ENCODE measurements at regions not wholly inside any gene's neighbourhood (a gene's known extent, or its start where the extent isn't known, plus 50 kb on each side); places are given as distances from the start of the nearest gene placed in this dataset.

DNA sequence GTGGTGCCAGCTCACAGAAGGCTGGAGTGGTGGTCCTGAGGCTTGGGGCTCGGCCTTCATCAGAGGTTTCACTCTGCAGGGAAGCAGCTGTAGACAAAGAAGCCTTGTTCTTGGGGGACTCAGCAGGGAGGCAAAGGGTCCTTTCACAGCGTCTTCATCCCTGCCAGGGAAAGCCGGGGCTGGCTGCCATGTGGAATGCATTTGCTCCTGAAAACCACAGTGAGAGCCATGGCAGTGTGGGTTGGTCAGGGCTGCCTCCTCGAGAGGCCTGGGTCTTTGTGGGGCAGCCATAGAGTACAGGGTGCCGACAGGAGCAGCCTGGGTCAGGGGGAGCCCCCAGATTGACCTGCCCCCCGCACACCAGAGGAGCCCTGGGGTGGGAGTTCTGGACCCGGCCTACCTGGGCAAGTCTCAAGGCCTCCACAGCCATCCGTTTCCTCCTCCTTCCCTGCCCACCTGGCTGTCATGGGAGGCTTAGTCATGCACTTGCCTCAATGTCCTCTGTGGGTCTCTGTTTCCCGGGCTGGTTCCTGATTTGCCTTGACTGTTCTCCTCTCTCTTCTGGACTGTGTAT, 144.0 kb downstream of the CDC5L start:
- no peak for DNase-seq (ENCODE audit: low read depth in 4 of 4, low spot score in 1 of 4)

DNA sequence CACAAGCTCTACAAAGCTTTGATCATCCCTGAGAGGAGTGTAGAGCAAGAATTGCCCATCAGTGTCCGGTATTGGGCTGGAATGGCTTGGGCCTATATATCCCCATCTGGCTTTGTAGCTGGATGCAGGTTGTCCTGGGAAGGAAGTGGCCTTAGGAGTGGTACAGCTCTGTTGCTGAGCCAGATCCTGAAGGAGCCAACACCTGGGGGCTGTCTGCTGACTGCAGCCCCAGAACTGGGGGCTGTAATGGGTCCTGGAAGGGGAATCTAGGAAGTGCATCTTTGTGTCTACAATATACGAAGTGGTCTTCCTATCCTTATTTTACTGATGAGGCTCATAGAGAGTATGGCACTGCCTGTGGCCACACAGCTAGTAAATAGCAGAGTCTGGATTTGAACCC, 145.9 kb downstream of the CDC5L start:
- no peak for DNase-seq (ENCODE audit: low read depth in 4 of 4, low spot score in 1 of 4)

DNA sequence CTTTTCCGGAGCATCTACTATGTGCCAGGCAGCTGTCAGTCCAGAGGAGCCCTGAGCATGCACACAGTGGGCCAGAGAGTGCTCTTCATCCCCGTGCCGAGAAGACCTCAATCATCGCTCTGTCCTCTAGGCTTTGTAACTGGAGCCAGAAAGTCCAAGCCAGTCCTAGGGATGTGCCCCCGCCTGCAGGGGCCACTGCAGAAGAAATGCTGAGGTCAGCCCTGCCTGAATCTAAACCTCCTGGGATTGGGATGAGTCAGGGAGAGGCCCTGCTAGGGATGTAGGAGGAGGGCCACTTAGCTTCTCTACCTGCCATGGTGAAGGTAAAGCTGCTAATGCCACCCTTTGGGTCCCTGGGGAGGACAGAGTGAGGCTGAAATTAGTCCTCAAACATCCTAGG, 146.8 kb downstream of the CDC5L start:
- no peak for DNase-seq (ENCODE audit: low read depth in 4 of 4, low spot score in 1 of 4)

DNA sequence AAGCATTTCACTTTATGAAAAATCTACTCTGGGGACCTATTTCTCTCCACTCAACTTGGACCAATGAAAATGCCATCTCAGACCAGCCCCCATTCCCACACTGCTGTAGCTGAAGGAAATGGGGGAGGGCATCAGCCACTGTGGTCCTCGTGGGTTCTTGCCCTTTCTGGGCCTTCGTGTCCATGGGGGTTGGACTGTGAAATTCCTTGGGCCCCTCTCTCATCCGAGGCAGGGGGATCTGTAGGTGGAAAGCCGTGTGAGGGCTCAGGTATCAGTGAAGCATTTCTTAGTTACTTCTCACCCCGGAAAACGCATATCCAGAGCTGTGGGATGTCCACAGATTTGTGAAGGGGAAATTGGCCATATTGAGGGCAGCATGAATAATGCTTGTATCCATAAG, 147.9 kb downstream of the CDC5L start:
- DNase-seq (ENCODE audit: low read depth in 4 of 4, low spot score in 1 of 4) = no peak

DNA sequence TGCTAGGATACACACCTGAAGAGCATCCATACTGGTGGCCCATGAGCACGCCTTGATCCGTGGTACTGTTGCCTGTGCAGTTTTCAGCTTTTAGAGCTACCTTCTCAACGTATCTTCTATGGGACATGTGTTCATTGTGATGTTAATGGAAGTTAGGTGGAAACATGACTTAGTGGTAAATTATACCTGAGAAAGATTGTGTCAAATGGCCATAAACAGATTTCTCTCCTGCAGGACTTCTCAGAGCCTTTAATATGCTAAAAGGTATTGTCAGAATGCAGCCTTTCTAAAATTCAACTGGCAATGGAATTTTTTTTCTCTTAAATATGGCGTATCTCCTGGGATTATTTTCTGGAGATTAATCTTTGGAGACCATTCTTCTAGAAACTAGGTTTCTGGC, 148.5 kb downstream of the CDC5L start:
- DNase-seq (ENCODE audit: low read depth in 4 of 4, low spot score in 1 of 4) = no peak

DNA sequence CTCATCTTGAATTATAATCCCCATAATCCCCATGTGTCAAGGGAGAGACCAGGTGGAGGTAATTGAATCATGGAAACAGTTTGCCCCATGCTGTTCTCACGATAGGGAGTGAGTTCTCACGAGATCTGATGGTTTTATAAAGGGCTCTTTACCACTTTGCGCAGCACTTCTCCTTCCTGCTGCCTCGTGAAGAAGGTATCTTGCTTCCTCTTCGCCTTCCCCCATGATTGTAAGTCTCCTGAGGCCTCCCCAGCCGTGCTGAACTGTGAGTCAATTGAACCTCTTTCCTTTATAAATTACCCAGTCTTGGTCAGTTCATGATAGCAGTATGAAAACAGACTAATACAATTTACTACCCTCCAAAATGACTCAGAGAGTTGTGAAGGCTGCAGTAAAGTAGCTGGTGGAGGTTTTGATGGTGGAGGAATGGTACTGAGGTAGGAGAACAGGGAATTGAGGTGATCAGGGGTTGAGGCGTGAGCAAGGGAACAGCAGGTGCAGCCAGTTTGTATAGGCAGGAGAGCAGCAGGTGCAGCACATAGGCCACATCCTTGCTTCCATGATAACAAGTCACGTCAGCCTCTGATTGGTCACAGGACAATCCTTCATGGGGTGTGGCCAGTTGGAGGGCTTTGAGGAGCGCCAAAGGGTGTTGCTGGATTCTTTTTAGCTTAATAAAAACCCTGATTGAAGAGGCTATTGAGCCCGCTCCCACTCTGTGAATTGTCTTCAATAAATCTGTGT, 150.0 kb downstream of the CDC5L start:
- DNase-seq (ENCODE audit: low read depth in 4 of 4, low spot score in 1 of 4) = no peak

DNA sequence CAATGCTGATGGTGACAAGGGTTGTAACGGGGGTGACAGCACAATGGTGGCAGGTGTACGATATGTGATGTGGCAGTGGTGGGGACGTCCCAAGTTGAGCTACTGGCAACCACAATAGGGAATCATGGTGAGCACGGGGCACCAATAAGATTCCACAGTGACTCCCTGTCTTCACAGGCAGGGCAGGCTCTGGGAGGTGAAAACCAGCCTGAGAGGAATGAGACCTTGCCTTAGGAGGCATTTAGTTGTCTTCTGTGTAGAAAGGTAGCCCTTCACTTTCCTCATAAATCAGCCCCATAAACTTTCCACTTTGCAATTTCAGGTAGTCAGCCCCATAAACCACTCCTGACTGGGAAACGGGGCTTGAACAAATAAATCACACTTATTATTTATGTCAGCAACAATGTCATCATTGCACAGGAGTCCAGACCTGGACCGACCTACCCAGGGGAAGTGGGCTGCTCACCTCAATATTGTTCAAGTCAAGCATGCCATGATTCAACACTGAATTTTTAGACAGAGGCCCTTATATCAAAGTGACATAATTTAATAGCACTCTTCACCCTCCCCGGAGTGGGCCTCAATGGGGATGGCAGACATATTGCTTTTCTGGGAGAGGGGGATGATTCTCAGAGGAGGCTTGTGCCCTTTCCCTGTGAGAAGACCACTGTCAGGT, 150.8 kb downstream of the CDC5L start:
- no peak for DNase-seq (ENCODE audit: low read depth in 4 of 4, low spot score in 1 of 4)

DNA sequence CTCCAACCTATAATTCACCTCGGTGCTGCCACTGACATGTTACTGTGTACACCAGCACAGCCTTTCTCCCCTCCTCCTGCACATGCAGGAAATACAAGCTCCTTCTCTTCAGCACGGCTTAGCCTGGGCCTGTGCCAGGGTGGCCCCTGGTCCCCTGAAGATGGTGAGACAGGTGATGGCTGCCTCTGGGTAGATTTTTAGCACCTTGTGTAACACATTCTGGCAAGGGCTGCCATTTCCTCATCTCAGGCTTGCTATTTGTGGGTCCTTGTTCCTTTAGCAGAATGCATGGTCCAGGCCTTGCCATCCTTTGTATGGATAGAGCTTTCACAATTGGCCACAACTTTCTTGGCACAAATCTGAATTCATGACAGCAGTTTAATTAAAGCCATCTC, 151.3 kb downstream of the CDC5L start:
- DNase-seq (ENCODE audit: low read depth in 4 of 4, low spot score in 1 of 4) = no peak

DNA sequence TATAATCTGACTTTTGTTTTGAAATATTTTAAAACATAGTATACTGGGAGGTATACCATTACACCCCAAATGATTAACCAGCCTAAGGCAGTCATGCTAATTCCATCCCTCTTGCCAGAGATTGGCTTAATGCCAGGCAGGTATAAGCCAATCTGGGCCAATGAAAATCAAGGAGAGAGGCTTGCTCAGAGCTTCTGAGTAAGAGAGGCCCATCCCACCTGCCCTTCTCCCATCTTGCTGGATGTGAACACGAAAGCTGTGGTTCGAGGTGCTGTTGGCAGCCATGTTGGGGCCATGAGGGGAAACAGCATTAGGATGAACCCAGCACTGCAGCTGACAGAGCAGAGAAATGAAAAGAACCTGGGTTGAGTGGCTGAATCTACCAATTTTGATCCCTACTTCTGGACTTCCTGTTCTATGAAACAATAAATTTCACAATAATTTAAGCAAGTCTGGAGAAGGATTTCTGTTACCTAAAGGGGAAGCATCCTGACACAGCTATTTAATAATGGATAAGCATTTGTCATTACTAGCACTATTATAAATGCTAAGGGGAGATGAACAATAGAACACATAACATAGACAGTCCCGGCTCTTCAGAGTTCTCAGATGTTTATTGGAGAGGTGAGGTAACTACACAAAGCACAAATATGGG, 152.3 kb downstream of the CDC5L start:
- DNase-seq (ENCODE audit: low read depth in 4 of 4, low spot score in 1 of 4) = no peak

DNA sequence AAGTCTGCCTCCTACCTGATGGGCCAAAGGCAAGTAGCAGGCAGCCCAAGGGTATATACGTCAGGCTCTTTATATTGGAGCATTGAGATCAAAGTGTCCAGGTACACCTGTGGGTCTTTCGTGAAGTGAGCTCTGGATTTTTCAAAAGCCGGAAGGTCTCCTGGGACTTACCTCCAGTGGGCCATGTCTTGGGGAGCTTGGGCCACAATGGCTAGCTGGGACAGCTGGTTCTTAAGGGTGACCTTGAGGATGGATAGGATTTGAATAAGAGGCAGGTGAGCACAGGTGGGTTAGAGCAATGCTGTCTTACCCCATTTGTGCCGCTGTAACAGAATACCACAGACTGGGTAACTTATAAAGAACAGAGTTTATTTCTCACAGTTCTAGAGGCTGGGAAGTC, 153.4 kb downstream of the CDC5L start:
- no peak for DNase-seq (ENCODE audit: low read depth in 4 of 4, low spot score in 1 of 4)

DNA sequence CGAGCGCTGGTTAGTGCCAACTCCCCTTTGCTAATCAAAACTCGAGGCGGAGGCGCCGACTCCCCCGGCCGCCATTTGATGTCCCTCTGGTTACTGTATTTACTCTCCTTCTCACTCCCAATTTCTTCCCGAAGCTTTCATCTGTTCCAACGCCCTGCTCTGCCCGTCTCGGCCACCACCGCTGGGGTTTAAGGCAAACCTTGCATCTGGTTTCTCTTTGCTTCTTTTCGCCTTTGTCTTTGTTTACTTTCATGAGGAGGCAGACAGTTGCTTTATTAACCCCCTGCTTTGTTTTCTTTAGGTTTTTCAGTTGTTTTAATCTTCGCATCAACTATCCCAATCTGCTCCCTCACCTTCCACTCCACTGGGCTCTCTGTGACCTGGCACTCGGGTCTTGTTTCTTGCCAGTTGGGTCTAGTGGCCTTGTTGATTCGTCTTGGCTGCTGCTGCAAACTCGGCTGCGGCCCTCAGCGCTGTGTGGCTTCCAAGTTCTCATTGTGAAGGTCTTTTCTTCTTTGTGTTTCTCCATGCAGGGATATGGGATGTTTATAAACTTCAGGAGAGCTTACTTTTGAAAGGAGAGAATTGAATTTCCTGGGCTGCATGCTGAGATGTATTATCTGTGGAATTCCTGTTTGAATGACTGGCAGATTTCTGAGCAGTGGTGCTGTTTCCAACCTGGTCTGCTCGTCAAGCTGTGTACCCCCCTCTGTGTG, 155.1 kb downstream of the CDC5L start:
- no peak for DNase-seq (ENCODE audit: low read depth in 4 of 4, low spot score in 1 of 4)

DNA sequence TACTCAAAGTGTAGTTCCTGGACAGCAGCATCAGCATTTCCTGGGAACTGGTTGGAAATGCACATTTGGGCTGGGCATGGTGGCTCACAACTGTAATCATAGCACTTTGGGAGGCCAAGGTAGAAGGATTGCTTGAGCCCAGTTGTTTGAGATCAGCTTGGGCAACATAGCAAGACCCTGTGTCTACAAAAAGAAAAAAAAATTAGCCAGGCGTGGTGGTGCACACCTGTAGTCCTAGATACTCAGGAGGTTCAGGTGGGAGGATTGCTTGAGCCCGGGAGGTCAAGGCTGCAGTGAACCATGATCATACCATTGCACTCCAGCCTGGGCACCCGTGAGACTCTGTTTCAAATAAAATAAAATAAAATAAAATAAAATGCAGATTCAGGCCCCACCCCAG, 156.2 kb downstream of the CDC5L start:
- no peak for DNase-seq (ENCODE audit: low read depth in 4 of 4, low spot score in 1 of 4)

DNA sequence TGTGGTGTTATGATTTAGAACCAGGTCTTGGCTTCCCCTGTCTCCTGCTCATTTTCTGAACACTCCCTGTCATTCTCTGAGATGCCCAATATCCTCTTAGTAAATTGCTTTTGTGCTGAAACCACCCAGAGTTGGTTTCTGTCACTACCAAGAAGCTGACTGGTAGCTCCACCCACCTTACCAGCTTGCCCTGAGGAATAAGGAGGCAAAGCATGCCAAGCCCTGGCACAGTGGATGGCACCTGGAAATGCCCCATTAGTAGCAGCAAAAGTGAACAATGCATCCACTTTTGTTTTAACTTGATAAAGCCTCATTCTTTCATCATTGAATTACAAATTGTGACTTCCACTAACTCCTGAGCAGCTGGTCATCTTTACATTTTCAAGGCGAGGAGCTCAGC, 157.7 kb downstream of the CDC5L start:
- no peak for DNase-seq (ENCODE audit: low read depth in 4 of 4, low spot score in 1 of 4)

DNA sequence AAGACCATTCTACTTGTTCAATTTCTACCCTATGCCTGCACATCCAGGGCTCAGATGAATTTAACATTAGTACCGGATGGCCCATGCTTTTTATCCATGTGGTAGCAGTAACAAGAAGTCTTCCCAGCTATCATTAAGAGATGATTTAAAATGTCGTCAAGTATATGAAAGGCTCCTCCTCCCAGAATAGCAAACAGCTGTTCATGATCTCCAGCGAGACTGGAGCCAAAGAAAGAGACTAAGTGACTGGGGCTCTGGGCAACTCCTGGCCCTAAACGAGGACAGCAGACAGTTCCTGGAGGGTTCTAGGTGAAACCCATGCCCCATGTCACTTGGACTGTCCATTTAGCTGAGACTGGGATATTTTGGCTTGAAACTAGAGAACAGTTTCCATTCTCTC, 160.8 kb downstream of the CDC5L start:
- no peak for DNase-seq (ENCODE audit: low read depth in 4 of 4, low spot score in 1 of 4)

DNA sequence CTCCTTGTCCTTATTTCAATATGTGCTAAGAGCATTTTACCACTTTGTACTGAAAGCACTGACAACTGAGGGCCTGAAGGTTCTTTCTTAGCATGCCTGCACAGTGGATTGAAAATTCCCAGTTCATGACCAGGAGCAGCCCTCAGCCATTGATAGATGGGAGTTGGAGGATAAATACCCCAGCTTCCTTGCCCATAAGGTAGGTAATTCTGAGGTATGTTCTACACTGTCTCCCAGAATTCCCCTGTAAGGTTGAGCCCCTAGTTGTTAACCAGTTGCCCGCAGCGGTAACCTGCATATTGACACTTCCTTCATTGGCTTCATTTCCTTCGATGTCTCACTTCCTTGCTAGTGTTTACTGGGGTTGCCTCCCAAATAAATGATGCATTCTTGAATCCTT, 162.0 kb downstream of the CDC5L start:
- no peak for DNase-seq (ENCODE audit: low read depth in 4 of 4, low spot score in 1 of 4)

DNA sequence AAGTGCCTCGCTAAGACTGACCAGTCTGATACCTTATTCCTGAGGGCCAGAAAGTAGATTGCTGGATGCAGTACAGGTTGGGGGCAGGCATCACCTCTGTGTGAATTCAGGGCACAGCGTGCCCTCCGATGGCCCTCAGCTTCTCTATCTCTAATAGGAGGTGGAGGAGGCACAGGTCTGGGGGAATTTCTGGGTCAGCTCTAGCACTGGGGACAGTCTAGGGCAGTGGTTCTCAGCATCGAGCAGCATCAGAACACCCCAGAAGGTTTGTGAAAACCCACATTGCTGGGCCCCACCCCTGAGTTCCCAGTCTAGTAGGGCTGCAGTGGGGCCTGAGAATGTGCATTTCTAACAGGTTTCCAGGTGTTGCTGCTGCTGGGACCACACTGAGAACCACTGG, 166.7 kb downstream of the CDC5L start:
- DNase-seq (ENCODE audit: low read depth in 4 of 4, low spot score in 1 of 4) = no peak

DNA sequence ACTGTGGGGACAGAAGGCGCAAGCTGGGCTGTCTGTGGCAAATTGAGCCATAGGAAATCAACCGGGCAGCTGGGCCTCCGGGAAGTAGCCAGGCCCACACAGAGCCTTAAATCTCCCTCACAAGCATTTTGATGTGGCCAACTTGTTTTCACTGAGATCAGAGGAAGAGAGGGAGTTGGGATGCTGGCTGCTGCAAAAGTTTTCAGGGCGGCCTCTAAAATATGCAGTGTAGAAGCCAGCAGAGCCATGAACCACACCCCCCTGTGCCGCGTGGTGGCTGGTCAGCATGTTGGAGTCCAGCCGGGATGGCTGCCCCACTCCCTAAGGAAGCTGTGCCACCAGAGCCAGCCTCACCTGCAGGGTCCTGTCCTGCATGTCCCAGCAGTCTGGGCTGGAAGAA, 167.4 kb downstream of the CDC5L start:
- no peak for DNase-seq (ENCODE audit: low read depth in 4 of 4, low spot score in 1 of 4)

DNA sequence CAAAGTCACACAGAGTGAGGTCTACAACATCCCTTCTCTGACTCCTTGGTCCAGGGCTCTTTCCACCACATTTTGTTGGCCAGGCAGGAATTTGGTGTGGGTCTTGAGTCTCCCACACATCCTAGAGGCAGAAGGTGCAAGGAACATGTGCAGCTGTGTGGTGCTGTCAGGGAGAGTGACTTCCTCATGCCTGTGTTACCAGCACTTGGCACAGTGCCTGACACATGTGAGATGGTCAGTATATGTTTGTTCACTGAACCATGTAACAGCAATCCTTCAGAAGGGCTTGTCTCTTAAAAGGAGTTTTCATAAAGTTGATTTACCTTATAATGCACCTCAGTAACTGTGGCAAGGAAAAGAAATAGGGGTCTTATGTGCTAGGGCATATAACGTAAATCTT, 168.5 kb downstream of the CDC5L start:
- no peak for DNase-seq (ENCODE audit: low read depth in 4 of 4, low spot score in 1 of 4)

DNA sequence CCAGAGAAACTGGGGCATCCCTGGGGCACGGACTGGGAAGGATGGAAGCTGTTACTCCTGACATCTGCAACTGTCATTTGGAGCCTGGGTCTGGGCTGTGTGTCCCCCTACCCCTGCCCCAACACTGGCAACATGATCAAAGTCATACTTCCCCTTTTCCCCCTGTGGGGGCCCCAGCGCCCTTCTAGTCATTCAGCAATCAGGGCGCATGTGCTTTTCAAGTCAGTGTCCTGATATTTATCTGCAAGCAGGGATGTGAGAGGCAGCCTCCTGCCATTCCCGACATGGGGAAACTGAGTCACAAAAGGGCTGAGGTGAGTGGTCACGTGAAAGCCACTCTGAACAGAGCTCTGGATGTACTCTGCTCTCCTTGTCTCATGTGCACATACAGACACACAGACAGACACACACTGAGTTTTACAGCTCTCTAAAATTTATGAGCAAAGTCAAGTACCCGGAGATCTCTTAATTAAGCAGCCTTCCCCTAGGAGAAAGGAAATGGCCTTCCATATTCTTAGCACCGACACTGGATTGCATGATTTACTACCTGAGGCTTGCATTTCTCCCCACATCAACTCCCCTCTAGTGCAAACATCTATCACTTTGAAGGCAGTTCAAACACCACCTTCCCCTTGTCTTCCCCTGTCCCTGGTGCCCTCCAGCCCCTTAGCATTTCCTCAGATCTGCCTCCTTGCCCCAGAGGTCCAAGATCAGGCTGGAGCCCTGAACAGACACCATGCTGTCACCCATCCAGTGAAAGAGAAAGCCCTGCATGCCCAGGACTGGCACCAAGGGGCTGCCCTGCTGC, 170.7 kb downstream of the CDC5L start:
- DNase-seq (ENCODE audit: low read depth in 4 of 4, low spot score in 1 of 4) = no peak

DNA sequence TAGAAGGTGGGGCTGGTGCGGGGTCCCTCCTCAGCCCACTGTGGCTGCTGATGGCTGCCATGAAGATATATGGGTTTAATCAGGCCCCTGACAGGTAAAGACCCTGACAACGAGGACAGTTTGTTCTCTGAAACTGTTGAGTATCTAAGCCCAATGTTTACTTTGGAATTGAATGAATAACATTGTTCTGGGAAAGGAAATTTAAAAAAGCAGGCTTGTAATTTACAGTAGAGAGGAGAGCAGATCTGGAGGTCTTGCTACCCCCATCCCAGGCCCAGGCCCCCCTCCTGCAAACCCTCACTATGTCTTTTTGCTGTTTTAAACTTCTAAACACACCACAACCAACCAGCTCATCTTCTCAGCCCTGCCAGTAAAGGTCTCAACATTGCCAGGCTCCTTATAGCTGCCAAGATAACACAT, 171.3 kb downstream of the CDC5L start:
- DNase-seq (ENCODE audit: low read depth in 4 of 4, low spot score in 1 of 4) = no peak

Data from stimulated activated CD4-positive, alpha-beta T cell treated with anti-CD3 and anti-CD28 coated beads, Interleukin-1b, Interleukin-23, amount 100 ng/mL, for 24 hours (primary cell).